ENCODE measurements at regions not wholly inside any gene's neighbourhood (a gene's known extent, or its start where the extent isn't known, plus 50 kb on each side); places are given as distances from the start of the nearest gene placed in this dataset.

GRCh38 chr6:80553071-80553740 is 446.7 kb downstream of the BCKDHB start:
- TF ChIP-seq POLR2A (IDR thresholded peaks at IDR 0.05) (no peak), CTCF (IDR thresholded peaks at IDR 0.05) (no peak)

Measured in lower leg skin (tissue), 3 donors.